SK-N-MC (cell line): ENCODE measurements at regions not wholly inside any gene's neighbourhood (a gene's known extent, or its start where the extent isn't known, plus 50 kb on each side); places are given as distances from the start of the nearest gene placed in this dataset.
"Not testable (repeated sequence)": the region's sequence is repeated elsewhere in the genome, so short reads cannot be mapped to it uniquely, and the experiment has no call there.

Source experiments
- DNase-seq: peaks from one replicate; pipeline ENCODE4 v3.0.0-alpha.2; 2011; ENCODE audit warnings: low read depth, low spot score
- H3K27ac ChIP-seq: fragments of 200-600 bp; sonication (generic); 2 replicates; pipeline ENCODE4 v1.5.1; 2016; ENCODE audit warnings: mixed run types
- H3K36me3 ChIP-seq: fragments of 200-600 bp; sonication (generic); 2 replicates; pipeline ENCODE4 v1.6.1; 2017; ENCODE audit warnings: antibody characterized with exemption, low read length, mixed read lengths; ENCODE audit not compliant: insufficient read depth
- H3K4me3 ChIP-seq: fragments of 200-600 bp; sonication (generic); 2 replicates; pipeline ENCODE4 v1.5.1; 2016
- H3K9ac ChIP-seq: fragments of 200-600 bp; sonication (generic); 2 replicates; pipeline ENCODE4 v1.8.0; 2017; ENCODE audit warnings: mixed run types, mixed read lengths; ENCODE audit not compliant: insufficient read length
- H3K9me3 ChIP-seq: fragments of 200-600 bp; sonication (generic); 2 replicates; pipeline ENCODE4 v1.6.1; 2017; ENCODE audit warnings: low read depth, mild to moderate bottlenecking, antibody characterized with exemption, low read length, moderate library complexity, mixed read lengths
- EZH2 ChIP-seq: fragments of 200-600 bp; sonication (generic); IDR thresholded peaks from one replicate; pipeline ENCODE4 v1.6.1; 2017; ENCODE audit warnings: antibody characterized with exemption
- FOXP2 ChIP-seq: optimal IDR thresholded peaks from 2 replicates; pipeline ENCODE3; 2011; ENCODE audit warnings: mild to moderate bottlenecking, moderate library complexity; ENCODE audit not compliant: insufficient read depth; ENCODE audit errors: extremely low read length, control extremely low read depth
- POLR2AphosphoS5 ChIP-seq: IDR thresholded peaks from 2 replicates; pipeline ENCODE4 v1.6.1; 2012; ENCODE audit warnings: mild to moderate bottlenecking, low read depth, low read length, borderline replicate concordance

DNA sequence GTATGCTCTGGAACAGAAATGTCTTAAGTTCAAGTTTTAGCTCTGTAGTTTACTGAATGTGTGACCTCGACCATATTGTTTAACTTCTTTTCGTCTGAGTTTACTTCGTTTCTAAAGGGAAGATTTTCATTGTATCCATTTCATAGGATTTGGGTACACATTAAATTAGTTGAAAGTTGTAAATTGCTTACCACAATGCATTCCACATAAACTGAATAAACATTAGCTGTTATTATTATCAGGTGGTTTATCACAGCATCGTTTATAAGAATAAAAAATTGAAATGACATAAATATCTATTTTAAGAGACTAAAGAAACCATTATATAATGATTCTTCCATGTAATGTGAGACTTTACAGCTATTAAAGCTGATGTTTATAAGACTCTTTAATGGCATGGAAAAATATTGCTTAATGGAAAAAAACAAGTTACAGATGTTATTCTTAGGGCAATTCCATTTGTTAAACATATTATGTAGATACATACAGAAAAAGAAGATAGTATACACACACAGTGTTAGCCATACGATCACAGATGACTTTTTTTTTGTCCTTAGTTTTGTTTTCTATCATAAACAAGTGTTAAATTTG, 342.3 kb upstream of the SGO1 start:
- TF ChIP-seq EZH2 = no peak
- TF ChIP-seq FOXP2 = no peak
- TF ChIP-seq POLR2AphosphoS5 = no peak

DNA sequence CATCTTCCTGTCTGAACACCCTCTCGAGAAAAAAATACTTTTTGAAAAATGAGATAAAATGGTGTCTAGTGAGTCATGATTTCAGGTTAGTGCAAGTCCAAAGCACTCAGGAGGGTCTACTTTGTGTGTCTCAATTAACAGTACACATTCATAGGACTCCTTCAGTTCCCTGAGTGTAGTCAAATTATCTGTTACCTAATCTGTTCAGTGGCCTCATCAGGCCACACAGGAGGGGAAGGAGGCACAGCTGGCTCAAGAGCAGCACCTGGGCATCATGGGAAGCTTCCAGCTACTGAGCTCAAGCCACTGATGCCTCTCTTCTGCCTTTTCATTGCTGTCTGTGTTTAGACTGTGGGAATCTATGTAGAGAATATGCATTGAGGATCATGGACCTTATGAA, 341.4 kb upstream of the SGO1 start:
- no peak overlapping the region for H3K27ac ChIP-seq
- no peaks in the 10 kb centered on the region for H3K36me3 ChIP-seq
- no peaks in the 10 kb centered on the region for H3K9me3 ChIP-seq
- no peak overlapping the region for H3K4me3 ChIP-seq
- DNase-seq = no peak
- no peak for TF ChIP-seq FOXP2
- no peak for TF ChIP-seq EZH2
- TF ChIP-seq POLR2AphosphoS5 = no peak
- no peak overlapping the region for H3K9ac ChIP-seq

More for the DNA sequence above, 342.3 kb upstream of the SGO1 start:
- no peak overlapping the region for H3K4me3 ChIP-seq
- no peak for DNase-seq
- H3K36me3 ChIP-seq = no peaks in the 10 kb centered on the region
- no peak overlapping the region for H3K27ac ChIP-seq
- H3K9me3 ChIP-seq = no peaks in the 10 kb centered on the region
- H3K9ac ChIP-seq = no peak overlapping the region

DNA sequence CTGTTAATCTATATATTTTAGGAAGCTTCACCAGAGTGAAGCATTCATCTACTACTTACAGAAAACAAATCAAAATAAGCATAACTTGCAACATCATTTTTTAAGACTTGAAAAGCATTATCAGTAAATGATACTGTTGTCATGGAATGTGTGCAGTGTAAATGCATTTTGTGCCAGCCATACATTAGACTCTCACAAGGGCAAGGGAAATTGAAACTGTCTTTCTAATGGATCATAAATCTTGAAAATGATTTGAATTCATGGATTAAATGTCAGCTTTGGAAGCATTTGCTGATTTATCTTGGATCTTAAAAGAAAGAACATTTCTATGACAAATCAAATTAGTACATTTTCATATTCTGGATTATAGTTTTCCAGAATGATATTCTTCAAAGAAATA, 338.3 kb upstream of the SGO1 start:
- Histone ChIP-seq H3K27ac (no peak overlapping the region), H3K4me3 (no peak overlapping the region)
- DNase-seq = no peak

DNA sequence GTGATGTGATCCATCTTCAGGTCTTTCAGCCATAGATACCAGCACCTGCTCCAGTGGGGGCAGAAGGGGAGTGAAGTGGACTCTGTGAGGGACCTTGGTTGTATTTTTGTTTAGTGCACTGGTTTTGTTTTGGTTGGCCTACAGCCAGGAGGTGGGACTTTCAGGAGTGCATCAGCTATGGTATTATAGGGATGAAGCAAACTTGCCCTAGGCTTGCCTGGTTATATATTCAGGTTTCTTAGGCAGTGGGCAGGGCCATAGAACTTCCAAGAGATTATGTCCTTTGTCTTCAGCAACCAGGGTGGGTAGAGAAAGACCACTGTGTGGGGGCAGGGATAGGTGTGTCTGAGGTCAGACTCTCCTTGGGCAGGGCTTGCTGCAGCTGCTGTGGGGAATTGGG, 337.3 kb upstream of the SGO1 start:
- H3K9ac ChIP-seq = no peak overlapping the region
- no peaks in the 10 kb centered on the region for H3K9me3 ChIP-seq
- no peak overlapping the region for H3K4me3 ChIP-seq
- no peaks in the 10 kb centered on the region for H3K36me3 ChIP-seq
- TF ChIP-seq POLR2AphosphoS5 (no peak), FOXP2 (no peak), EZH2 (no peak)
- no peak overlapping the region for H3K27ac ChIP-seq
- DNase-seq = no peak

More for the DNA sequence above, 338.3 kb upstream of the SGO1 start:
- H3K9ac ChIP-seq = no peak overlapping the region
- H3K9me3 ChIP-seq = no peaks in the 10 kb centered on the region
- TF ChIP-seq POLR2AphosphoS5 (no peak), EZH2 (no peak), FOXP2 (no peak)
- no peaks in the 10 kb centered on the region for H3K36me3 ChIP-seq

DNA sequence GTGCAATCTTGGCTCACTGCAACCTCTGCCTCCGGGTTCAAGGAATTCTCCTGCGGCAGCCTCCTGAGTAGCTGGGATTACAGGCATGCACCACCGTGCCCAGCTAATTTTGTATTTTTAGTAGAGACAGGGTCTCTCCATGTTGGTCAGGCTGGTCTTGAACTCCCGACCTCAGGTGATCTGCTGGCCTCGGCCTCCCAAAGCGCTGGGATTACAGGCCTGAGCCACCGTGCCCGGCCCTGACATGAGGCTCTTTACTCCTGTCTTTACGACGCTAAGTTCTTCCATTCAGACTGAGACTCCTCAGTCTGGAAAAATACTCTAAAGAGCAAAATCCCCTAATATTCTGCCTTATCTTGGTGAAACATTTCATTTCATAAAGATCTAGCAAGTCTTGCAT, 331.3 kb upstream of the SGO1 start:
- not testable (repeated sequence) for DNase-seq, H3K9ac ChIP-seq, H3K27ac ChIP-seq, H3K9me3 ChIP-seq, H3K4me3 ChIP-seq, H3K36me3 ChIP-seq

DNA sequence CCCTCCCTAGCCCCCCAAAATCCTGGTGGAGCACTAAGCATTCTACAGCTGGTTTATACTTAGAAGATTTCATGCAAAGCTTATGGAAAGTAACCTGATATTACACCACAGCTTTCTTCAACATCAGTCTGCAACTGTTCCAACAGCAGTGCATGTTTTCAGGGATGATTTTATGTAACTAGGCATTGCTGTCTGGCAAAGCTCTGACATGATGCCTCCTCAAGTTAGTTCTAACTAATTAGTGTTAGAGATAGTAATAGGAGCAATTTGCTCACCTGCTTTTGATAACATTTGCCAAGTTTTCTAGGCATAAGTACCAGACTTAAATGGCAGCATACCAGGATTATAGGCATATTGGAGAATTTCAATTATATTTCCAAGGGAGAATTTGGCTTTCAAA, 330.3 kb upstream of the SGO1 start:
- no peak for DNase-seq
- H3K9ac ChIP-seq = no peak overlapping the region
- H3K36me3 ChIP-seq = no peaks in the 10 kb centered on the region
- TF ChIP-seq EZH2 = no peak
- TF ChIP-seq POLR2AphosphoS5 = no peak
- no peak for TF ChIP-seq FOXP2
- H3K4me3 ChIP-seq = no peak overlapping the region
- no peaks in the 10 kb centered on the region for H3K9me3 ChIP-seq
- H3K27ac ChIP-seq = no peak overlapping the region

DNA sequence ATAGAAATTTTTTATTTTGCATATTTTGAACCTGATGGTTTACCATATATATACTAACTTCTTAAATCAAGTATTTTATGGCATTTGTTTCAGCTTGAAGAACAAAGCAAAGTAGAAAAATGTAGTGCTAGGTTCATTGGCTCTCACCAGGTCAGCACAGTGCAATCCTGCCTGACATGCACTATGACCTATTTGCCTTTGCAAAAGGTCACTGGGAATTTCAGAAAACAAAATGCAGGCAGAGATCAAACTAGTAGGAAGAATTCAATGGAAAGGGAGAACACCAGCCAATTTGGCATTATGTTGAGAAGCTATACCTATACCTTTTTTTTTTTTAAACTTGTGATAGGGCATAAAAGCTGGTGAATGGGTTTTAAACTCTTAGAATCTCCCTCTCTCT, 329.8 kb upstream of the SGO1 start:
- TF ChIP-seq FOXP2 (no peak), POLR2AphosphoS5 (no peak), EZH2 (no peak)
- DNase-seq = no peak
- no peak overlapping the region for H3K4me3 ChIP-seq
- H3K36me3 ChIP-seq = no peaks in the 10 kb centered on the region
- H3K9ac ChIP-seq = no peak overlapping the region
- no peak overlapping the region for H3K27ac ChIP-seq
- H3K9me3 ChIP-seq = no peaks in the 10 kb centered on the region

DNA sequence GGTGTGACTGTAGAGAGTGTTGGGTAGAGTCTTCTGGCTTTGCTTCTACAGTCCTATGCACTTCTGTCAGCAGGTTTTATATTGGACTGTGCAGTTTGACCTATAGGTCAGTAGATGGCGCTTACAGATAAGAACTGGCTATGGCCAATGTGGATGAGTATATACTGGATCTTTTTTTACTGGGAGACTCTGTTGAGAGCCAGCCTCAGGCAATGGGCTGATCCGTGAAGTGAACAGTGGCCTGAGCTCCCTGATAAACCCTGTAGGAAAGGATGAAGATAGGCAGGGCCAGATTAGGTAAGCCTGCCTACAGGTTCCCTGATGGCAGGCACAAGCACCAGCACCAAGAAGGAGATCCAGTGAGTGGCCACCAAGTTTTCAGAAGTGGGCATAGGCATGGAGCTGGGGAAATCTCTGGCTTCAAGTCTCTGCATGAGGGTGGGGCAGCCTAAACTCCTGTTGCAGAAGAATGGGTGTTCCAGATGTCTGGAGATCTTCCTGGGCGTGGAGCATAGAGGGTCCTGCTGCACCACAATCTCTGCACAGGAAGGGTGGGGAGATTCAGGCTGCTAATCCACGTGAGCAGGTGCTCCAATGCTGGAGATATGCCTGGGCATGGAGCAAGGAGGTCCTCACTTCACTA, 326.0 kb upstream of the SGO1 start:
- no peak overlapping the region for H3K27ac ChIP-seq
- H3K9ac ChIP-seq = no peak overlapping the region
- no peak for DNase-seq
- H3K36me3 ChIP-seq = no peaks in the 10 kb centered on the region
- no peaks in the 10 kb centered on the region for H3K9me3 ChIP-seq
- no peak overlapping the region for H3K4me3 ChIP-seq
- TF ChIP-seq EZH2 (no peak), POLR2AphosphoS5 (no peak)

DNA sequence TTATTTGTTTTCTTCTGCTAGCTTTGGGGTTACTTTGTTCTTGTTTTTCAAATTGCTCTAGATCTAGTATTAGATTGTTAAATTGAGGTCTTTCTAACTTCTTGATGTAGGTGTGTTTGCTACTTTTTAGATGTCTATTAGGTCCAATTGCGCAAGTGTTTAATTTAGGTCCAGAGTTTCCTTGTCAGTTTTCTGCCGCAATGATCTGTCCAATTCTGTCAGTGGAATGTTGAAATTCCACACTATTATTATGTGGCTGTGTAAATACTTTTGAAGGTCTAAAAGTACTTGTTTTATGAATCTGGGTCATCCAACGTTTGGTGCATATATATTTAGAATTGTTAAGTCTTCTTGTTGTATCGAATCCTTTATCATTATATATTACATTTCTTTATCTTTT, 324.4 kb upstream of the SGO1 start:
- DNase-seq = no peak
- Histone ChIP-seq H3K4me3 (no peak overlapping the region), H3K9me3 (no peaks in the 10 kb centered on the region), H3K27ac (no peak overlapping the region), H3K36me3 (no peaks in the 10 kb centered on the region), H3K9ac (no peak overlapping the region)
- TF ChIP-seq EZH2 = no peak
